ENCODE measurements at regions not wholly inside any gene's neighbourhood (a gene's known extent, or its start where the extent isn't known, plus 50 kb on each side); places are given as distances from the start of the nearest gene placed in this dataset.
A peak's percentile ranks its signal among the peaks of the same experiment; 100 is the strongest.

- no peaks in the 10 kb centered on the region for H3K4me1 Mint-ChIP-seq
- ChIA-PET POLR2A (no interaction called here), CTCF (no interaction called here)
- no peaks in the 10 kb centered on the region for H3K36me3 Mint-ChIP-seq
- no peaks in the 10 kb centered on the region for H3K27me3 Mint-ChIP-seq (ENCODE audit: low read depth)
- H3K9me3 Mint-ChIP-seq, result peaks cover 6% of the 10 kb centered on the region; the same call in 1 of the 2 replicates
- H3K4me3 Mint-ChIP-seq, result no peak overlapping the region
- no peak for ATAC-seq
- no peak overlapping the region for H3K27ac Mint-ChIP-seq
- TF ChIP-seq FOXK1 (CRISPR knock-in tag; IDR thresholded peaks at IDR 0.05) (no peak), ZNF532 (CRISPR knock-in tag; IDR thresholded peaks at IDR 0.05; ENCODE audit: borderline replicate concordance) (no peak), ATF6 (CRISPR knock-in tag; IDR thresholded peaks at IDR 0.05) (no peak), SOX15 (CRISPR knock-in tag; IDR thresholded peaks at IDR 0.05) (no peak), FOXJ3 (CRISPR knock-in tag; IDR thresholded peaks at IDR 0.05; ENCODE audit: borderline replicate concordance) (no peak), ATF2 (CRISPR knock-in tag; IDR thresholded peaks at IDR 0.05; ENCODE audit: borderline replicate concordance, low read depth) (no peak), ATF1 (CRISPR knock-in tag; IDR thresholded peaks at IDR 0.05) (no peak), CBFB (CRISPR knock-in tag; IDR thresholded peaks at IDR 0.05; ENCODE audit: low read depth) (no peak), PREB (CRISPR knock-in tag; IDR thresholded peaks at IDR 0.05; ENCODE audit: borderline replicate concordance) (no peak), CREM (CRISPR knock-in tag; IDR thresholded peaks at IDR 0.05) (no peak), ZNF416 (CRISPR knock-in tag; IDR thresholded peaks at IDR 0.05) (no peak), AFF4 (CRISPR knock-in tag; IDR thresholded peaks at IDR 0.05; ENCODE audit: borderline replicate concordance) (no peak)
- no peak for DNase-seq (ENCODE audit: low spot score)
Measured at GRCh38 chr1:213908521-213908920, 79.3 kb upstream of the PROX1 start.

GRCh38 chr1:213914392-213914791, 73.4 kb upstream of the PROX1 start:
- H3K4me1 Mint-ChIP-seq, result no peaks in the 10 kb centered on the region
- POLR2A ChIA-PET, result no interaction called here
- H3K9me3 Mint-ChIP-seq, result no peaks in the 10 kb centered on the region
- CTCF ChIA-PET, result no interaction called here
- H3K27ac Mint-ChIP-seq, result no peak overlapping the region
- ATAC-seq (peak; percentile 65), DNase-seq (ENCODE audit: low spot score) (no peak)
- H3K27me3 Mint-ChIP-seq (ENCODE audit: low read depth), result no peaks in the 10 kb centered on the region
- no peak overlapping the region for H3K4me3 Mint-ChIP-seq
- no peaks in the 10 kb centered on the region for H3K36me3 Mint-ChIP-seq
- no peak for TF ChIP-seq CREM (CRISPR knock-in tag; IDR thresholded peaks at IDR 0.05)
- TF ChIP-seq ATF1 (CRISPR knock-in tag; IDR thresholded peaks at IDR 0.05), result no peak
- no peak for TF ChIP-seq FOXK1 (CRISPR knock-in tag; IDR thresholded peaks at IDR 0.05)
- TF ChIP-seq CREB1 (CRISPR knock-in tag; IDR thresholded peaks at IDR 0.05), result no peak
- no peak for TF ChIP-seq RELA (CRISPR knock-in tag; IDR thresholded peaks at IDR 0.05; ENCODE audit: borderline replicate concordance)
- no peak for TF ChIP-seq USF2 (CRISPR knock-in tag; IDR thresholded peaks at IDR 0.05)
- no peak for TF ChIP-seq NR3C1 (CRISPR knock-in tag; conservative IDR thresholded peaks at IDR 0.05; ENCODE audit: low read depth)
- no peak for TF ChIP-seq TEAD4 (CRISPR knock-in tag; IDR thresholded peaks at IDR 0.05)
- TF ChIP-seq SMAD3 (CRISPR knock-in tag; IDR thresholded peaks at IDR 0.05; ENCODE audit: borderline replicate concordance), result no peak
- TF ChIP-seq SP1 (CRISPR knock-in tag; conservative IDR thresholded peaks at IDR 0.05), result no peak
- TF ChIP-seq ZNF512 (CRISPR knock-in tag; IDR thresholded peaks at IDR 0.05; ENCODE audit: borderline replicate concordance), result no peak
